Naive thymus-derived CD8-positive, alpha-beta T cell (primary cell): ENCODE measurements at regions not wholly inside any gene's neighbourhood (a gene's known extent, or its start where the extent isn't known, plus 50 kb on each side); places are given as distances from the start of the nearest gene placed in this dataset.
A peak's percentile ranks its signal among the peaks of the same experiment; 100 is the strongest.

Source experiments
- ATAC-seq, 2 donors: fragments of 150-1000 bp; cut with Tn5 transposase in 1 of 2; sonication (Bioruptor Pico), chemical (Tn5 transposase) in 1 of 2; 1 replicate in 1 of 2; 2 replicates in 1 of 2; pipeline ENCODE4 v1.10.0; 2021; ENCODE audit warnings: mild to moderate bottlenecking in 2 of 2, moderate library complexity in 2 of 2
- POLR2A ChIA-PET: fragments of 350-600 bp; sonication (Branson Sonifier 250); formaldehyde crosslinking; loops from one replicate; lab custom pipeline; 2021; ENCODE audit warnings: antibody characterized with exemption; lab: Charles Lee
- DNase-seq, 10 donors: peaks; one replicate each; pipeline versions ENCODE4 v3.0.0 to v3.0.0-alpha.2; 2020 to 2022
- H3K27ac Mint-ChIP-seq, 10 donors: one replicate each; pipeline ENCODE4 v1.8.0; 2020 to 2022; ENCODE audit warnings: mild to moderate bottlenecking in 10 of 10, mixed read lengths in 10 of 10, moderate library complexity in 4 of 10, inconsistent platforms in 1 of 10
- H3K27me3 Mint-ChIP-seq, 5 donors: one replicate each; pipeline ENCODE4 v1.8.0; 2021 to 2022; ENCODE audit warnings: mixed read lengths in 5 of 5
- H3K36me3 Mint-ChIP-seq, 3 donors: one replicate each; pipeline ENCODE4 v1.8.0; 2020 to 2022; ENCODE audit warnings: mixed read lengths in 3 of 3, mild to moderate bottlenecking in 2 of 3, inconsistent platforms in 1 of 3
- H3K4me1 Mint-ChIP-seq, 4 donors: one replicate each; pipeline ENCODE4 v1.8.0; 2021 to 2022; ENCODE audit warnings: mixed read lengths in 4 of 4
- H3K4me3 Mint-ChIP-seq, 10 donors: one replicate each; pipeline ENCODE4 v1.8.0; 2020 to 2022; ENCODE audit warnings: mild to moderate bottlenecking in 10 of 10, mixed read lengths in 10 of 10, moderate library complexity in 6 of 10, inconsistent platforms in 1 of 10
- H3K9me3 Mint-ChIP-seq, 9 donors: one replicate each; pipeline ENCODE4 v1.8.0; 2020 to 2022; ENCODE audit warnings: mixed read lengths in 9 of 9, mild to moderate bottlenecking in 3 of 9, inconsistent platforms in 1 of 9, moderate library complexity in 1 of 9

GRCh38 chr4:136471051-136471450 lies 1061.2 kb downstream of the PCDH18 start:
- Mint-ChIP-seq H3K36me3 (no peaks in the 10 kb centered on the region), H3K4me3 (no peak overlapping the region), H3K9me3 (peaks cover 0 to 20% (median 10%) of the 10 kb centered on the region in 9 donors), H3K4me1 (no peaks in the 10 kb centered on the region), H3K27me3 (no peaks in the 10 kb centered on the region), H3K27ac (no peak overlapping the region)
- no peak for ATAC-seq
- no peak for DNase-seq
- POLR2A ChIA-PET = no interaction called here

GRCh38 chr4:136465691-136466090 lies 1066.6 kb downstream of the PCDH18 start:
- no peaks in the 10 kb centered on the region for H3K36me3 Mint-ChIP-seq

GRCh38 chr4:136463941-136464340 lies 1068.4 kb downstream of the PCDH18 start:
- DNase-seq (no peak), ATAC-seq (no peak)
- Mint-ChIP-seq H3K27me3 (no peaks in the 10 kb centered on the region), H3K4me1 (no peaks in the 10 kb centered on the region), H3K36me3 (no peaks in the 10 kb centered on the region), H3K4me3 (no peak overlapping the region), H3K27ac (no peak overlapping the region), H3K9me3 (peaks cover 0 to 22% (median 5%) of the 10 kb centered on the region in 9 donors)
- POLR2A ChIA-PET = no interaction called here

More at GRCh38 chr4:136465691-136466090, 1066.6 kb downstream of the PCDH18 start:
- POLR2A ChIA-PET = no interaction called here
- Mint-ChIP-seq H3K9me3 (peaks cover 0 to 33% (median 13%) of the 10 kb centered on the region in 9 donors), H3K4me1 (no peaks in the 10 kb centered on the region), H3K27ac (no peak overlapping the region), H3K4me3 (no peak overlapping the region), H3K27me3 (no peaks in the 10 kb centered on the region)
- ATAC-seq = no peak
- no peak for DNase-seq

- ATAC-seq = no peak
- no peak for DNase-seq
- H3K9me3 Mint-ChIP-seq = peaks cover 0 to 17% (median 1%) of the 10 kb centered on the region in 9 donors
- H3K27me3 Mint-ChIP-seq = no peaks in the 10 kb centered on the region
- no peaks in the 10 kb centered on the region for H3K36me3 Mint-ChIP-seq
- H3K4me1 Mint-ChIP-seq = no peaks in the 10 kb centered on the region
- H3K4me3 Mint-ChIP-seq = no peak overlapping the region
- POLR2A ChIA-PET = no interaction called here
- H3K27ac Mint-ChIP-seq = no peak overlapping the region
Measured at GRCh38 chr4:136461533-136461932, 1070.8 kb downstream of the PCDH18 start.

- Mint-ChIP-seq H3K27ac (no peak overlapping the region), H3K4me1 (no peaks in the 10 kb centered on the region), H3K9me3 (peaks cover 0 to 7% (median 1%) of the 10 kb centered on the region in 9 donors), H3K36me3 (no peaks in the 10 kb centered on the region), H3K27me3 (no peaks in the 10 kb centered on the region), H3K4me3 (no peak overlapping the region)
- POLR2A ChIA-PET = no interaction called here
- peak in 1 of 10 donors; percentile 1 for DNase-seq
- ATAC-seq = no peak
Measured at GRCh38 chr4:136458326-136458725, 1074.0 kb downstream of the PCDH18 start.

GRCh38 chr4:136457577-136457976 lies 1074.7 kb downstream of the PCDH18 start:
- no peak overlapping the region for H3K27ac Mint-ChIP-seq
- peaks cover 0 to 11% (median 1%) of the 10 kb centered on the region in 9 donors for H3K9me3 Mint-ChIP-seq
- no peaks in the 10 kb centered on the region for H3K27me3 Mint-ChIP-seq
- POLR2A ChIA-PET = no interaction called here
- H3K36me3 Mint-ChIP-seq = no peaks in the 10 kb centered on the region
- no peak overlapping the region for H3K4me3 Mint-ChIP-seq
- no peak for ATAC-seq
- DNase-seq = no peak
- no peaks in the 10 kb centered on the region for H3K4me1 Mint-ChIP-seq

- no peaks in the 10 kb centered on the region for H3K4me1 Mint-ChIP-seq
- POLR2A ChIA-PET = no interaction called here
- DNase-seq (no peak), ATAC-seq (no peak)
- H3K4me3 Mint-ChIP-seq = no peak overlapping the region
- H3K36me3 Mint-ChIP-seq = no peaks in the 10 kb centered on the region
- H3K9me3 Mint-ChIP-seq = peaks cover 0 to 10% (median 0%) of the 10 kb centered on the region in 9 donors
- H3K27me3 Mint-ChIP-seq = no peaks in the 10 kb centered on the region
- H3K27ac Mint-ChIP-seq = no peak overlapping the region
Measured at GRCh38 chr4:136457004-136457403, 1075.3 kb downstream of the PCDH18 start.

- no peak overlapping the region for H3K4me3 Mint-ChIP-seq
- H3K4me1 Mint-ChIP-seq = no peaks in the 10 kb centered on the region
- ATAC-seq = no peak
- H3K27me3 Mint-ChIP-seq = no peaks in the 10 kb centered on the region
- no peaks in the 10 kb centered on the region for H3K36me3 Mint-ChIP-seq
- POLR2A ChIA-PET = no interaction called here
- no peak for DNase-seq
- H3K9me3 Mint-ChIP-seq = peaks cover 0 to 5% (median 0%) of the 10 kb centered on the region in 9 donors
- H3K27ac Mint-ChIP-seq = no peak overlapping the region
Measured at GRCh38 chr4:136443006-136443405, 1089.3 kb downstream of the PCDH18 start.

GRCh38 chr4:136442447-136442846 lies 1089.8 kb downstream of the PCDH18 start:
- H3K4me3 Mint-ChIP-seq = no peak overlapping the region
- H3K4me1 Mint-ChIP-seq = no peaks in the 10 kb centered on the region
- H3K9me3 Mint-ChIP-seq = peaks cover 0 to 5% (median 0%) of the 10 kb centered on the region in 9 donors
- DNase-seq (no peak), ATAC-seq (no peak)
- POLR2A ChIA-PET = no interaction called here
- no peaks in the 10 kb centered on the region for H3K36me3 Mint-ChIP-seq
- no peak overlapping the region for H3K27ac Mint-ChIP-seq
- H3K27me3 Mint-ChIP-seq = no peaks in the 10 kb centered on the region

- Mint-ChIP-seq H3K27me3 (no peaks in the 10 kb centered on the region), H3K27ac (no peak overlapping the region), H3K36me3 (no peaks in the 10 kb centered on the region), H3K4me3 (no peak overlapping the region), H3K4me1 (no peaks in the 10 kb centered on the region), H3K9me3 (peaks cover 0 to 5% (median 0%) of the 10 kb centered on the region in 9 donors)
- no peak for DNase-seq
- no peak for ATAC-seq
- POLR2A ChIA-PET = no interaction called here
Measured at GRCh38 chr4:136441629-136442282, 1090.5 kb downstream of the PCDH18 start.

- H3K4me1 Mint-ChIP-seq = no peaks in the 10 kb centered on the region
- H3K36me3 Mint-ChIP-seq = no peaks in the 10 kb centered on the region
- peaks cover 0 to 5% (median 0%) of the 10 kb centered on the region in 9 donors for H3K9me3 Mint-ChIP-seq
- no peak for DNase-seq
- no peaks in the 10 kb centered on the region for H3K27me3 Mint-ChIP-seq
- H3K4me3 Mint-ChIP-seq = no peak overlapping the region
- POLR2A ChIA-PET = no interaction called here
- ATAC-seq = no peak
- no peak overlapping the region for H3K27ac Mint-ChIP-seq
Measured at GRCh38 chr4:136438645-136439044, 1093.6 kb downstream of the PCDH18 start.

- H3K36me3 Mint-ChIP-seq = no peaks in the 10 kb centered on the region
- DNase-seq = no peak
- no peaks in the 10 kb centered on the region for H3K4me1 Mint-ChIP-seq
- no peak overlapping the region for H3K27ac Mint-ChIP-seq
- no peak for ATAC-seq
- H3K27me3 Mint-ChIP-seq = no peaks in the 10 kb centered on the region
- H3K4me3 Mint-ChIP-seq = no peak overlapping the region
- H3K9me3 Mint-ChIP-seq = peaks cover 0 to 16% (median 3%) of the 10 kb centered on the region in 9 donors
- POLR2A ChIA-PET = no interaction called here
Measured at GRCh38 chr4:136424052-136424451, 1108.2 kb downstream of the PCDH18 start.

GRCh38 chr4:136414981-136415380 lies 1117.3 kb downstream of the PCDH18 start:
- H3K27me3 Mint-ChIP-seq = no peaks in the 10 kb centered on the region
- POLR2A ChIA-PET = no interaction called here
- ATAC-seq (no peak), DNase-seq (no peak)
- no peak overlapping the region for H3K4me3 Mint-ChIP-seq
- H3K27ac Mint-ChIP-seq = no peak overlapping the region
- H3K4me1 Mint-ChIP-seq = no peaks in the 10 kb centered on the region
- H3K36me3 Mint-ChIP-seq = no peaks in the 10 kb centered on the region
- H3K9me3 Mint-ChIP-seq = peaks cover 0 to 5% (median 0%) of the 10 kb centered on the region in 9 donors

- DNase-seq = no peak
- peaks cover 0 to 5% (median 0%) of the 10 kb centered on the region in 9 donors for H3K9me3 Mint-ChIP-seq
- no peak overlapping the region for H3K4me3 Mint-ChIP-seq
- no peaks in the 10 kb centered on the region for H3K4me1 Mint-ChIP-seq
- H3K36me3 Mint-ChIP-seq = no peaks in the 10 kb centered on the region
- POLR2A ChIA-PET = no interaction called here
- ATAC-seq = no peak
- no peaks in the 10 kb centered on the region for H3K27me3 Mint-ChIP-seq
- no peak overlapping the region for H3K27ac Mint-ChIP-seq
Measured at GRCh38 chr4:136412708-136413107, 1119.6 kb downstream of the PCDH18 start.
